ENCODE measurements at regions not wholly inside any gene's neighbourhood (a gene's known extent, or its start where the extent isn't known, plus 50 kb on each side); places are given as distances from the start of the nearest gene placed in this dataset.

- Mint-ChIP-seq H3K9me3 (peaks cover 13% of the 10 kb centered on the region), H3K4me3 (no peak overlapping the region), H3K27ac (ENCODE audit: unreplicated experiment) (no peak overlapping the region), H3K27me3 (ENCODE audit: low read depth) (no peaks in the 10 kb centered on the region), H3K36me3 (ENCODE audit: low read depth) (no peaks in the 10 kb centered on the region), H3K4me1 (no peaks in the 10 kb centered on the region)
- DNase-seq (ENCODE audit: low read depth, low spot score): no peak
- TF ChIP-seq CTCF (conservative IDR thresholded peaks at IDR 0.05): no peak
Measured at GRCh38 chr4:101528526-101528925, 181.2 kb upstream of the PPP3CA start.

GRCh38 chr4:101527188-101527587, 179.9 kb upstream of the PPP3CA start:
- H3K36me3 Mint-ChIP-seq (ENCODE audit: low read depth): no peaks in the 10 kb centered on the region
- no peak overlapping the region for H3K27ac Mint-ChIP-seq (ENCODE audit: unreplicated experiment)
- H3K27me3 Mint-ChIP-seq (ENCODE audit: low read depth): no peaks in the 10 kb centered on the region
- TF ChIP-seq CTCF (conservative IDR thresholded peaks at IDR 0.05): no peak
- no peaks in the 10 kb centered on the region for H3K4me1 Mint-ChIP-seq
- no peak for DNase-seq (ENCODE audit: low read depth, low spot score)
- no peak overlapping the region for H3K4me3 Mint-ChIP-seq
- peaks cover 9% of the 10 kb centered on the region for H3K9me3 Mint-ChIP-seq

- no peak for DNase-seq (ENCODE audit: low read depth, low spot score)
- no peaks in the 10 kb centered on the region for H3K9me3 Mint-ChIP-seq
- H3K36me3 Mint-ChIP-seq (ENCODE audit: low read depth): no peaks in the 10 kb centered on the region
- no peaks in the 10 kb centered on the region for H3K27me3 Mint-ChIP-seq (ENCODE audit: low read depth)
- no peak overlapping the region for H3K4me3 Mint-ChIP-seq
- no peaks in the 10 kb centered on the region for H3K4me1 Mint-ChIP-seq
- no peak overlapping the region for H3K27ac Mint-ChIP-seq (ENCODE audit: unreplicated experiment)
- no peak for TF ChIP-seq CTCF (conservative IDR thresholded peaks at IDR 0.05)
Measured at GRCh38 chr4:101515566-101515965, 168.2 kb upstream of the PPP3CA start.

- Mint-ChIP-seq H3K4me1 (no peaks in the 10 kb centered on the region), H3K27me3 (ENCODE audit: low read depth) (no peaks in the 10 kb centered on the region), H3K36me3 (ENCODE audit: low read depth) (no peaks in the 10 kb centered on the region), H3K4me3 (no peak overlapping the region), H3K27ac (ENCODE audit: unreplicated experiment) (no peak overlapping the region), H3K9me3 (no peaks in the 10 kb centered on the region)
- no peak for DNase-seq (ENCODE audit: low read depth, low spot score)
- TF ChIP-seq CTCF (conservative IDR thresholded peaks at IDR 0.05): no peak
Measured at GRCh38 chr4:101515099-101515498, 167.8 kb upstream of the PPP3CA start.

GRCh38 chr4:101512416-101512815, 165.1 kb upstream of the PPP3CA start:
- DNase-seq (ENCODE audit: low read depth, low spot score): no peak
- Mint-ChIP-seq H3K36me3 (ENCODE audit: low read depth) (no peaks in the 10 kb centered on the region), H3K27ac (ENCODE audit: unreplicated experiment) (no peak overlapping the region), H3K27me3 (ENCODE audit: low read depth) (no peaks in the 10 kb centered on the region), H3K4me3 (no peak overlapping the region), H3K9me3 (no peaks in the 10 kb centered on the region), H3K4me1 (no peaks in the 10 kb centered on the region)
- no peak for TF ChIP-seq CTCF (conservative IDR thresholded peaks at IDR 0.05)

- Mint-ChIP-seq H3K27me3 (ENCODE audit: low read depth) (no peaks in the 10 kb centered on the region), H3K4me3 (no peak overlapping the region), H3K27ac (ENCODE audit: unreplicated experiment) (no peak overlapping the region), H3K36me3 (ENCODE audit: low read depth) (no peaks in the 10 kb centered on the region), H3K4me1 (no peaks in the 10 kb centered on the region), H3K9me3 (no peaks in the 10 kb centered on the region)
- TF ChIP-seq CTCF (conservative IDR thresholded peaks at IDR 0.05): no peak
- DNase-seq (ENCODE audit: low read depth, low spot score): no peak
Measured at GRCh38 chr4:101501421-101501820, 154.1 kb upstream of the PPP3CA start.

Data from neural crest cell (in vitro differentiated cells).